CD4-positive, alpha-beta memory T cell (primary cell): ENCODE measurements at regions not wholly inside any gene's neighbourhood (a gene's known extent, or its start where the extent isn't known, plus 50 kb on each side); places are given as distances from the start of the nearest gene placed in this dataset.

Experiments used
- CTCF ChIA-PET: fragments of 350-600 bp; sonication (Branson Sonifier 250); formaldehyde crosslinking; loops from one replicate; lab custom pipeline; 2021; ENCODE audit warnings: inconsistent platforms; ENCODE audit not compliant: partially characterized antibody; lab: Charles Lee
- POLR2A ChIA-PET: fragments of 350-600 bp; sonication (Branson Sonifier 250); formaldehyde crosslinking; loops from one replicate; lab custom pipeline; 2021; ENCODE audit not compliant: partially characterized antibody; lab: Charles Lee
- DNase-seq, 5 donors: peaks; one replicate each; pipeline versions ENCODE4 v3.0.0 to v3.0.0-alpha.2; 2020 to 2022; ENCODE audit warnings: mixed read lengths in 1 of 5
- H3K27ac ChIP-seq: one replicate; pipeline ENCODE4 v1.7.0; 2013; ENCODE audit warnings: low read depth, low read length
- H3K27me3 ChIP-seq: 2 replicates; pipeline ENCODE4 v1.7.0; 2013; ENCODE audit warnings: mild to moderate bottlenecking, low read length, moderate library complexity; ENCODE audit not compliant: insufficient read depth
- H3K36me3 ChIP-seq: 2 replicates; pipeline ENCODE4 v1.7.0; 2013; ENCODE audit warnings: mild to moderate bottlenecking, low read length, moderate library complexity; ENCODE audit not compliant: insufficient read depth
- H3K4me1 ChIP-seq: 2 replicates; pipeline ENCODE4 v1.7.0; 2013; ENCODE audit warnings: mild to moderate bottlenecking, low read length, moderate library complexity; ENCODE audit not compliant: insufficient read depth
- H3K4me3 ChIP-seq, 2 donors: one replicate each; pipeline ENCODE4 v1.7.0; 2013; ENCODE audit warnings: low read length in 2 of 2, mild to moderate bottlenecking in 1 of 2
- H3K9me3 ChIP-seq, 2 donors: one replicate each; pipeline ENCODE4 v1.7.0; 2013; ENCODE audit warnings: low read length in 2 of 2, control low read depth in 1 of 2; ENCODE audit not compliant: control insufficient read depth in 1 of 2
- H3K27ac Mint-ChIP-seq, 7 donors: one replicate each; pipeline ENCODE4 v1.8.0; 2020 to 2021; ENCODE audit warnings: mixed read lengths in 7 of 7, mild to moderate bottlenecking in 6 of 7, inconsistent platforms in 3 of 7, moderate library complexity in 3 of 7
- H3K27me3 Mint-ChIP-seq, 2 donors: one replicate each; pipeline ENCODE4 v1.8.0; 2020 to 2021; ENCODE audit warnings: mixed read lengths in 2 of 2
- H3K36me3 Mint-ChIP-seq, 2 donors: one replicate each; pipeline ENCODE4 v1.8.0; 2020 to 2021; ENCODE audit warnings: mixed read lengths in 2 of 2, inconsistent platforms in 1 of 2, mild to moderate bottlenecking in 1 of 2
- H3K4me1 Mint-ChIP-seq, 4 donors: one replicate each; pipeline ENCODE4 v1.8.0; 2020 to 2021; ENCODE audit warnings: mixed read lengths in 4 of 4, mild to moderate bottlenecking in 1 of 4
- H3K4me3 Mint-ChIP-seq, 8 donors: one replicate each; pipeline ENCODE4 v1.8.0; 2020 to 2021; ENCODE audit warnings: mixed read lengths in 8 of 8, mild to moderate bottlenecking in 7 of 8, moderate library complexity in 6 of 8, inconsistent platforms in 3 of 8
- H3K9me3 Mint-ChIP-seq, 8 donors: one replicate each; pipeline ENCODE4 v1.8.0; 2020 to 2021; ENCODE audit warnings: mixed read lengths in 8 of 8, mild to moderate bottlenecking in 5 of 8, inconsistent platforms in 3 of 8, moderate library complexity in 1 of 8
- intact Hi-C: fragments of 100-400 bp; cut with micrococcal nuclease; formaldehyde crosslinking; loops from one replicate; pipeline ENCODE4 v1.15.1; 2023

- Mint-ChIP-seq H3K4me1 (no peaks in the 10 kb centered on the region), H3K27ac (no peak overlapping the region), H3K27me3 (peaks cover 2% of the 10 kb centered on the region in 2 donors), H3K9me3 (peaks cover 0 to 2% (median 0%) of the 10 kb centered on the region in 8 donors), H3K4me3 (no peak overlapping the region), H3K36me3 (no peaks in the 10 kb centered on the region)
- Histone ChIP-seq H3K4me1 (no peaks in the 10 kb centered on the region), H3K27me3 (no peaks in the 10 kb centered on the region), H3K27ac (no peak overlapping the region), H3K4me3 (no peak overlapping the region), H3K9me3 (no peaks in the 10 kb centered on the region), H3K36me3 (no peaks in the 10 kb centered on the region)
- no peak for DNase-seq
- intact Hi-C loops, result no loop called here
- ChIA-PET POLR2A (no interaction called here), CTCF (no interaction called here)
Measured at GRCh38 chr3:106809041-106809440, 568.2 kb upstream of the CCDC54 start.

GRCh38 chr3:106809623-106810299 lies 567.5 kb upstream of the CCDC54 start:
- no peak for DNase-seq
- H3K27ac ChIP-seq, result no peak overlapping the region
- no peaks in the 10 kb centered on the region for H3K36me3 ChIP-seq
- H3K4me3 Mint-ChIP-seq, result no peak overlapping the region
- H3K9me3 ChIP-seq, result no peaks in the 10 kb centered on the region
- H3K36me3 Mint-ChIP-seq, result no peaks in the 10 kb centered on the region
- H3K9me3 Mint-ChIP-seq, result peaks cover 0 to 3% (median 0%) of the 10 kb centered on the region in 8 donors
- no peak overlapping the region for H3K27ac Mint-ChIP-seq
- H3K4me1 ChIP-seq, result no peaks in the 10 kb centered on the region
- peaks cover 2% of the 10 kb centered on the region in 2 donors for H3K27me3 Mint-ChIP-seq
- ChIA-PET CTCF (no interaction called here), POLR2A (no interaction called here)
- H3K4me1 Mint-ChIP-seq, result no peaks in the 10 kb centered on the region
- no peaks in the 10 kb centered on the region for H3K27me3 ChIP-seq
- intact Hi-C loops, result no loop called here
- H3K4me3 ChIP-seq, result no peak overlapping the region

- H3K9me3 ChIP-seq, result no peaks in the 10 kb centered on the region
- no peak overlapping the region for H3K27ac ChIP-seq
- peaks cover 2% of the 10 kb centered on the region in 2 donors for H3K27me3 Mint-ChIP-seq
- H3K4me1 Mint-ChIP-seq, result no peaks in the 10 kb centered on the region
- H3K9me3 Mint-ChIP-seq, result peaks cover 0 to 3% (median 0%) of the 10 kb centered on the region in 8 donors
- intact Hi-C loops, result no loop called here
- no peak overlapping the region for H3K4me3 ChIP-seq
- CTCF ChIA-PET, result no interaction called here
- H3K4me1 ChIP-seq, result no peaks in the 10 kb centered on the region
- H3K4me3 Mint-ChIP-seq, result no peak overlapping the region
- no peak for DNase-seq
- POLR2A ChIA-PET, result no interaction called here
- H3K27me3 ChIP-seq, result no peaks in the 10 kb centered on the region
- no peaks in the 10 kb centered on the region for H3K36me3 ChIP-seq
- H3K36me3 Mint-ChIP-seq, result no peaks in the 10 kb centered on the region
- H3K27ac Mint-ChIP-seq, result no peak overlapping the region
Measured at GRCh38 chr3:106810300-106810875, 566.9 kb upstream of the CCDC54 start.

GRCh38 chr3:106811376-106811775 lies 565.9 kb upstream of the CCDC54 start:
- ChIA-PET CTCF (no interaction called here), POLR2A (no interaction called here)
- H3K4me1 Mint-ChIP-seq, result no peaks in the 10 kb centered on the region
- Histone ChIP-seq H3K4me3 (no peak overlapping the region), H3K27me3 (no peaks in the 10 kb centered on the region), H3K27ac (no peak overlapping the region), H3K9me3 (no peaks in the 10 kb centered on the region), H3K36me3 (no peaks in the 10 kb centered on the region), H3K4me1 (no peaks in the 10 kb centered on the region)
- peaks cover 0 to 3% (median 0%) of the 10 kb centered on the region in 8 donors for H3K9me3 Mint-ChIP-seq
- H3K4me3 Mint-ChIP-seq, result no peak overlapping the region
- H3K27me3 Mint-ChIP-seq, result peaks cover 2 to 3% of the 10 kb centered on the region in 2 donors
- no peaks in the 10 kb centered on the region for H3K36me3 Mint-ChIP-seq
- intact Hi-C loops, result no loop called here
- H3K27ac Mint-ChIP-seq, result no peak overlapping the region
- no peak for DNase-seq

GRCh38 chr3:106813742-106814141 lies 563.5 kb upstream of the CCDC54 start:
- Histone ChIP-seq H3K9me3 (no peaks in the 10 kb centered on the region), H3K27ac (no peak overlapping the region), H3K27me3 (no peaks in the 10 kb centered on the region), H3K4me1 (no peaks in the 10 kb centered on the region), H3K4me3 (no peak overlapping the region), H3K36me3 (no peaks in the 10 kb centered on the region)
- Mint-ChIP-seq H3K36me3 (no peaks in the 10 kb centered on the region), H3K4me1 (no peaks in the 10 kb centered on the region), H3K27ac (no peak overlapping the region), H3K4me3 (no peak overlapping the region), H3K27me3 (peaks cover 2% of the 10 kb centered on the region in 2 donors), H3K9me3 (peaks cover 0 to 3% (median 0%) of the 10 kb centered on the region in 8 donors)
- ChIA-PET CTCF (no interaction called here), POLR2A (no interaction called here)
- DNase-seq, result no peak
- intact Hi-C loops, result no loop called here

DNA sequence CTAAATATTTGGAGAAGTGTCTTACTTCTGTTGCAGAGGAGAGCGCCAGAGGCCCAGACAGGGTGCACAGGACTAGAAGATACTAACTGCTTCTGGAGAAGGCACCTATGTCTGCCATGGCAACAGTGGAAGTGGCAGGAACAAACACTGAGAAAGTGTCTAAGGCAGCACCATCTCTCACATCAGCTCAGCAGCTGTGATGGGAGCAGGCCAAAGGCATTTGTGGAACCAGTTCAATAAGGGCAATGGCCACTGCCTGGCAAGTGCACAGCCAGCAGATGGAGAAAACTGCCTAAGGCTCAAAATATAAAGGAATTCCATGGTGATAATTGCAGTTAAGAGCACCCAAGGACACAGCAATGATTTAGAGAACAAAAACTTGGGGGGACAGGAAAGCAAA lies 563.0 kb upstream of the CCDC54 start:
- Mint-ChIP-seq H3K9me3 (peaks cover 0 to 3% (median 0%) of the 10 kb centered on the region in 8 donors), H3K4me1 (no peaks in the 10 kb centered on the region), H3K27ac (no peak overlapping the region), H3K27me3 (peaks cover 0 to 2% of the 10 kb centered on the region in 2 donors), H3K36me3 (no peaks in the 10 kb centered on the region), H3K4me3 (no peak overlapping the region)
- Histone ChIP-seq H3K4me1 (no peaks in the 10 kb centered on the region), H3K27me3 (no peaks in the 10 kb centered on the region), H3K9me3 (no peaks in the 10 kb centered on the region), H3K4me3 (no peak overlapping the region), H3K36me3 (no peaks in the 10 kb centered on the region), H3K27ac (no peak overlapping the region)
- no peak for DNase-seq
- POLR2A ChIA-PET, result no interaction called here
- CTCF ChIA-PET, result no interaction called here
- intact Hi-C loops, result no loop called here

DNA sequence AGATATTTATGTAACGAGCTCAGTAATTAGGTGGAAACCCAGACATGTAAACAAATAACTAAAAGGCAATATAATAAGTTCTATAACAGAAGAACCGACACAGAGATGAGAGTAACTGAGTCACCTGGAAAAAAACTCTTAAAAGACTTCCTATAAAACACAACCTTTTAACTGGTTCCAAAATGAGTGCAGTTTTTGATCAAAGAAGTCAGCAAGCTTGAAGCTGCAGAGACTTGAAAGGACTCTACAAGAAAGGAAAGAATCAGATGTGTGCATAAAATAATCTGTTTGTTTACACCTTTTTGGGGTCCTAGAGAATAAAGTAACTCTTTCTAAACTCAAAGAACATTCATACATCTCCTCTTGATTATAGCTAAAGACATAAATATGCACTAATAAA lies 560.4 kb upstream of the CCDC54 start:
- Mint-ChIP-seq H3K36me3 (no peaks in the 10 kb centered on the region), H3K4me1 (no peaks in the 10 kb centered on the region), H3K4me3 (no peak overlapping the region), H3K27ac (no peak overlapping the region), H3K9me3 (peaks cover 0 to 3% (median 0%) of the 10 kb centered on the region in 8 donors), H3K27me3 (peaks cover 0 to 7% of the 10 kb centered on the region in 2 donors)
- DNase-seq, result no peak
- Histone ChIP-seq H3K4me3 (no peak overlapping the region), H3K27ac (no peak overlapping the region), H3K36me3 (no peaks in the 10 kb centered on the region), H3K9me3 (no peaks in the 10 kb centered on the region), H3K4me1 (no peaks in the 10 kb centered on the region), H3K27me3 (no peaks in the 10 kb centered on the region)
- ChIA-PET POLR2A (no interaction called here), CTCF (no interaction called here)
- intact Hi-C loops, result no loop called here
